HUES48 (cell line): ENCODE measurements at regions not wholly inside any gene's neighbourhood (a gene's known extent, or its start where the extent isn't known, plus 50 kb on each side); places are given as distances from the start of the nearest gene placed in this dataset.
"Not testable (repeated sequence)": the region's sequence is repeated elsewhere in the genome, so short reads cannot be mapped to it uniquely, and the experiment has no call there.

Experiments
- H3K27ac ChIP-seq: one replicate; pipeline ENCODE4 v1.7.0; 2013; ENCODE audit warnings: low read depth, low read length, inconsistent platforms
- H3K27me3 ChIP-seq: 2 replicates; pipeline ENCODE4 v1.6.1; 2013; ENCODE audit warnings: mild to moderate bottlenecking, low read length; ENCODE audit not compliant: control insufficient read depth, insufficient read depth
- H3K36me3 ChIP-seq: 2 replicates; pipeline ENCODE4 v1.6.1; 2013; ENCODE audit warnings: low read length; ENCODE audit not compliant: control insufficient read depth, insufficient read depth
- H3K4me1 ChIP-seq: 2 replicates; pipeline ENCODE4 v1.6.1; 2013; ENCODE audit warnings: mild to moderate bottlenecking, low read length; ENCODE audit not compliant: control insufficient read depth, insufficient read depth
- H3K4me3 ChIP-seq: 2 replicates; pipeline ENCODE4 v1.5.1; 2013; ENCODE audit warnings: mild to moderate bottlenecking, low read depth, low read length
- H3K9ac ChIP-seq: 2 replicates; pipeline ENCODE4 v1.6.1; 2013; ENCODE audit warnings: mild to moderate bottlenecking, low read depth, low read length, moderate library complexity
- H3K9me3 ChIP-seq: 2 replicates; pipeline ENCODE4 v1.6.1; 2013; ENCODE audit warnings: low read length; ENCODE audit not compliant: control insufficient read depth, insufficient read depth

DNA sequence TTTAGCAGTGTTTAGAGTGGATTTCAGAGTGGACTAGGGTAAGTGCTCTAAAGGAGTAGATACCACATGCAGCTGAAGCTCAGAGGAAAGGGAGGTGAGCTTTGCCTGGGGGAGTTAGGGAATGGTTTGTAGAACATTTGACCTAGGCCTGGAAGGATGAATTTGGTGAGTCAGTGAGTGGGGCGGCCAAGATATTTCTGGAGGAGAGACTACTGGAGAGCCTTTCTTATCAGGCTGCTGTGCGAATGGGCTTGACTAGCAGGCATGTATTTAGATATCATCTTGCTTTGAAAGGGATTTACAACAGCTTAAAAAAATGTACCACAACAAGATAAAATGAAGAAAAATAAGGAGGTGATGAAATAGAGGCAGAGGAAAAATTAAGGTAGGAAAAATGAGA, 77.8 kb upstream of the ROPN1 start:
- H3K4me3 ChIP-seq, result not testable (repeated sequence)

DNA sequence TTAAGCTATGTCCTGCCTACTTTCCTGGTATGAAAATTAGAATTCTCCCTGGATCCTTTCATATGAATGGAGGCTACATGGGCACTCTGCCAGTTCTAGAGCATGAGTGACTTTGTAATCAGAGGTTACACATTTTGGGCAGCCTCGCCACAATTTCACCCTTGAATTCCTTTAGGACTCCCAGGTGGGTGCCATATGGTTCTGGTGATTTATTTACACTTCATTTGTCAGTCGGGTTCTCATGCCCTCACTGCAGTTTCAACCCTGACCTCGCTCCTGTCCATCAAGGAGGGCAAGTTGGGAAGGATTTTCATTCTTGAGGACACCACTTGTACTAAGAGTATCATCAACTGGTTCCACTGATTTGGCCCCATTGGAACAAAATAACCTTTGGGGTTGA, 83.2 kb upstream of the ROPN1 start:
- not testable (repeated sequence) for H3K27ac ChIP-seq, H3K4me1 ChIP-seq, H3K36me3 ChIP-seq, H3K9ac ChIP-seq, H3K27me3 ChIP-seq, H3K4me3 ChIP-seq, H3K9me3 ChIP-seq

More for the DNA sequence above, 77.8 kb upstream of the ROPN1 start:
- not testable (repeated sequence) for H3K27me3 ChIP-seq, H3K9ac ChIP-seq, H3K36me3 ChIP-seq, H3K27ac ChIP-seq, H3K4me1 ChIP-seq, H3K9me3 ChIP-seq

DNA sequence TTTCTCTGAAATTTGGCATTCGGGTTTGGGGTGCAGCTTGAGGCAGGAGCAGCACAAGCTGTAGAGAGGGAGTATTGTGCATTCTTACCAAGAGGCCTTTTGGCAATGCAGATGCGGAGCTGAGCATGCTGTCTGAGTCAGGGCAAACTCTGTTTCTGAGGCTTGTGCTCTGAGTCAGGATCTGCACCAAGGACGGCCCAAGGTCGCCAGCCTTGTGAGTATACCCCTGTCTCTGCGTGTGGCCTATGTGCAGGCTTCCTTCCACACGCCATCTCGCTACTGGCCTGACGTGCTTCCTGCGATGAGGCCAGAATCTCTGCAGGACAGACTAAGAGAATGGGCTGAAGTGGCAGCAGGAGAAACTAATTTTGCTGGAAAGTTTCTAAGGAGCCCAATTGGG, 83.8 kb upstream of the ROPN1 start:
- no peaks in the 10 kb centered on the region for H3K27me3 ChIP-seq
- no peak overlapping the region for H3K4me3 ChIP-seq
- H3K36me3 ChIP-seq, result no peaks in the 10 kb centered on the region
- H3K9me3 ChIP-seq, result no peaks in the 10 kb centered on the region
- H3K27ac ChIP-seq, result no peak overlapping the region
- H3K9ac ChIP-seq, result no peak overlapping the region
- no peaks in the 10 kb centered on the region; the same call in 1 of the 2 replicates for H3K4me1 ChIP-seq

DNA sequence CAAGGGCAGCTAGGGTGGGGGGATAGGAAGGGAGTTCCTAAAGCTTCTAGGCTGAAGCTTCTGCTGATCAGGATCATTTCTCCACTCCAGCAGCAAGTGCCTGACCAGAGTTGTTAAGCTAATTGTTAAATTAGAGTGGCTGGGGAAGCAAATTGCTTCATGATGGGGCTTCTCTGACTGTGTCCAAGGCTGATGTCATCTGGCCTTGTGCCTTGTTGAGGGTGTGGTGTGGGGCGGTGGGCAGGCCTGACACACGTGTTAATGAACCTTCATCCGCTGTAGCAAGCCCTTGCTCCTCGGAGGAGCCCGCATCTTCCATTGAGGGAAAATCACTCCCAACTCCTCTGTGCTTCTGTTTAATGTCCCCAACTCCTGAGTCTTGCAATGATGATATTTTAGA, 84.3 kb upstream of the ROPN1 start:
- no peak overlapping the region for H3K4me3 ChIP-seq
- no peaks in the 10 kb centered on the region; the same call in 1 of the 2 replicates for H3K4me1 ChIP-seq
- no peak overlapping the region for H3K9ac ChIP-seq
- no peak overlapping the region for H3K27ac ChIP-seq
- no peaks in the 10 kb centered on the region for H3K36me3 ChIP-seq
- H3K27me3 ChIP-seq, result no peaks in the 10 kb centered on the region
- H3K9me3 ChIP-seq, result no peaks in the 10 kb centered on the region

- no peak overlapping the region for H3K27ac ChIP-seq
- H3K36me3 ChIP-seq, result no peaks in the 10 kb centered on the region
- H3K9ac ChIP-seq, result no peak overlapping the region
- no peaks in the 10 kb centered on the region for H3K9me3 ChIP-seq
- H3K4me3 ChIP-seq, result no peak overlapping the region
- no peaks in the 10 kb centered on the region for H3K27me3 ChIP-seq
- no peaks in the 10 kb centered on the region; the same call in 1 of the 2 replicates for H3K4me1 ChIP-seq
Observed at GRCh38 chr3:124078953-124079911, 87.3 kb upstream of the ROPN1 start.

DNA sequence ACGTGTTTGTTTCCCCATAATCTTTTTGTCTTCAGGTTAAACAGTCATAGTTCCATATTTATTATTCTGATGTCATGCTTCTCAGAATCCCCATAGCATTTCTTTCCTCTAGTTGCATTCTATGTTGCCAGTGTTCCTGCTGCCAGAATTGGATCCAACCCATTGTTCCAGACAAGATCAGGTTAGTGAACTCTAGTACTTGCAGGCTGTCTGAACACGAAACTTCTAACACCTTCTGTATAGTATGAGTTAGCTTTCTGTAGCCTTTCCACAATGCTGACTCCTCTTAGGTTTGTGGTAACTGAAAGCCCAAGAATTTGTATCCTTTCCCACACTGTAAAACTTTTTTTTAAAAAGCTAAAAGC, 88.0 kb upstream of the ROPN1 start:
- H3K36me3 ChIP-seq, result no peaks in the 10 kb centered on the region
- H3K4me3 ChIP-seq, result no peak overlapping the region
- H3K9me3 ChIP-seq, result no peaks in the 10 kb centered on the region
- H3K4me1 ChIP-seq, result no peaks in the 10 kb centered on the region; the same call in 1 of the 2 replicates
- H3K9ac ChIP-seq, result no peak overlapping the region
- H3K27ac ChIP-seq, result no peak overlapping the region
- H3K27me3 ChIP-seq, result no peaks in the 10 kb centered on the region

- H3K4me3 ChIP-seq, result no peak overlapping the region
- H3K4me1 ChIP-seq, result no peaks in the 10 kb centered on the region; the same call in 1 of the 2 replicates
- H3K9me3 ChIP-seq, result no peaks in the 10 kb centered on the region
- H3K27ac ChIP-seq, result no peak overlapping the region
- H3K36me3 ChIP-seq, result no peaks in the 10 kb centered on the region
- no peak overlapping the region for H3K9ac ChIP-seq
- no peaks in the 10 kb centered on the region for H3K27me3 ChIP-seq
Observed at GRCh38 chr3:124082343-124082742, 90.4 kb upstream of the ROPN1 start.

GRCh38 chr3:124084022-124084881, 92.3 kb upstream of the ROPN1 start:
- Histone ChIP-seq H3K36me3 (no peaks in the 10 kb centered on the region), H3K27ac (no peak overlapping the region), H3K4me3 (no peak overlapping the region), H3K4me1 (no peaks in the 10 kb centered on the region), H3K9me3 (no peaks in the 10 kb centered on the region), H3K27me3 (no peaks in the 10 kb centered on the region), H3K9ac (no peak overlapping the region)

DNA sequence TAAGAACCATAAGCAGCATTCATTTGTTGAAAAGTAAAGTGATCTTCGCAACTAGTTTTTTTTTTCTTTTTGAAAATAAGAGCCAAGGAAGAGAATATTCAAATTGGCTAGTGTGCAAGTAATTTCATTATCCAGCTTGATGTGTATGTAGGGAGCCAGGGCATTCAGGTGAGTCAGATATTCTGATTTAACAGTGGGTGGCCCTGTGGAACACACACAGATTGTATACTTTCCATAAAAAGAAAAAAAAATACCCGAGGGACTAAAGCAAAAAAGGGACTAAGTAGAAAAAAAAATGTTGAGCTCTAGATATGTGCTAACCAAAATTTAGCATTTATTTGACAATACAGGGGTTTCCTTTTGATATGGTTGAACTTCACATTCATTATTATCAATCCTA, 96.9 kb upstream of the ROPN1 start:
- no peaks in the 10 kb centered on the region for H3K27me3 ChIP-seq
- no peak overlapping the region for H3K27ac ChIP-seq
- H3K36me3 ChIP-seq, result no peaks in the 10 kb centered on the region
- H3K4me1 ChIP-seq, result 0 out of 2 replicates have a peak, but pooled peaks cover 9% of the 10 kb centered on the region
- H3K4me3 ChIP-seq, result no peak overlapping the region
- no peak overlapping the region for H3K9ac ChIP-seq
- no peaks in the 10 kb centered on the region for H3K9me3 ChIP-seq

DNA sequence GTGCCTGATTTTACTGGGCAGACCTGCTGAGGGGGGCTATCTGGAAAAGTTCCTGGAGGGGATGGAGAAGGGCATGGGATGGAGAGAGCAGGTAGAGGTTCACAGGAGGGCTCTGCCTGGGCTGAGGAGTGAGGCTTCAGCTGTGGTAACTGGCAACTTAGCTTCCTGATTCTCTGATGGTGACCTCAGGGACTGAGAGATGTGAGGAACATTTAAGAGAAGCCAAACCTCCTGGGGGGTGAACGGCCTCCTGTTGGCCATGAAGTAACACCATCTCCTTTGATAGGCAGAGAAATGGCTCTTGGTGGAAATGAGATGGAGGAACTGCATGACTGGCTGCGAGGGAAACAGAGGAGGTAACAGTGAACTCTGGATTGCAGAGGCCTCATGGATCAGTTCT, 97.3 kb upstream of the ROPN1 start:
- Histone ChIP-seq H3K4me1 (0 out of 2 replicates have a peak, but pooled peaks cover 9% of the 10 kb centered on the region), H3K27me3 (no peaks in the 10 kb centered on the region), H3K27ac (no peak overlapping the region), H3K36me3 (no peaks in the 10 kb centered on the region), H3K4me3 (no peak overlapping the region), H3K9me3 (no peaks in the 10 kb centered on the region), H3K9ac (no peak overlapping the region)

- Histone ChIP-seq H3K9me3 (no peaks in the 10 kb centered on the region), H3K36me3 (no peaks in the 10 kb centered on the region), H3K27me3 (no peaks in the 10 kb centered on the region), H3K27ac (no peak overlapping the region), H3K4me3 (no peak overlapping the region), H3K4me1 (0 out of 2 replicates have a peak, but pooled peaks cover 9% of the 10 kb centered on the region), H3K9ac (no peak overlapping the region)
Observed at GRCh38 chr3:124091716-124092115, 99.8 kb upstream of the ROPN1 start.
